Tibial artery (tissue), 4 donors: ENCODE measurements at regions not wholly inside any gene's neighbourhood (a gene's known extent, or its start where the extent isn't known, plus 50 kb on each side); places are given as distances from the start of the nearest gene placed in this dataset.
A peak's percentile ranks its signal among the peaks of the same experiment; 100 is the strongest.

Experiments
- DNase-seq, 2 donors: peaks; one replicate each; pipeline ENCODE4 v3.0.0-alpha.2; 2019
- H3K27ac ChIP-seq, 2 donors: fragments of 200-600 bp; sonication (generic) in 1 of 2; 1 replicate in 1 of 2; 2 replicates in 1 of 2; pipeline ENCODE4 v1.5.1; 2018 to 2019; ENCODE audit warnings: mild to moderate bottlenecking in 1 of 2
- H3K27me3 ChIP-seq, 2 donors: fragments of 200-600 bp; sonication (generic) in 1 of 2; one replicate each; pipeline versions ENCODE4 v1.5.1 to v1.6.0; 2016 to 2019
- H3K36me3 ChIP-seq, 3 donors: fragments of 200-600 bp; sonication (generic) in 2 of 3; one replicate each; pipeline ENCODE4 v1.5.1; 2016 to 2019; ENCODE audit warnings: mild to moderate bottlenecking in 2 of 3
- H3K4me1 ChIP-seq, 4 donors: fragments of 200-600 bp; sonication (generic) in 2 of 4; 1 replicate in 3 of 4; 2 replicates in 1 of 4; pipeline ENCODE4 v1.5.1; 2016 to 2019
- H3K4me3 ChIP-seq, 2 donors: fragments of 200-600 bp; sonication (generic) in 1 of 2; 1 replicate in 1 of 2; 2 replicates in 1 of 2; pipeline ENCODE4 v1.5.1; 2018 to 2019; ENCODE audit warnings: mild to moderate bottlenecking in 2 of 2
- H3K9me3 ChIP-seq, 3 donors: fragments of 200-600 bp; sonication (generic) in 1 of 3; one replicate each; pipeline ENCODE4 v1.5.1; 2016 to 2019
- CTCF ChIP-seq, 2 experiments: fragments of 200-600 bp in 1 of 2; fragments of 450-650 bp in 1 of 2; IDR thresholded peaks; one replicate each; pipeline ENCODE4 v1.5.1; 2017 to 2019; ENCODE audit warnings: antibody characterized with exemption in 2 of 2, mild to moderate bottlenecking in 1 of 2, moderate library complexity in 1 of 2
- intact Hi-C: fragments of 100-400 bp; cut with DNase I; formaldehyde crosslinking; loops from one replicate; pipeline ENCODE4 v1.15.0; 2023; ENCODE audit warnings: low total_unique reads

GRCh38 chr2:236858661-236859060, 227.0 kb upstream of the COPS8 start:
- Histone ChIP-seq H3K36me3 (no peaks in the 10 kb centered on the region), H3K9me3 (no peaks in the 10 kb centered on the region), H3K27me3 (no peaks in the 10 kb centered on the region), H3K4me3 (no peak overlapping the region), H3K27ac (no peak overlapping the region), H3K4me1 (no peaks in the 10 kb centered on the region)
- TF ChIP-seq CTCF (IDR thresholded peaks at IDR 0.05): no peak
- intact Hi-C loops: no loop called here
- peak in 1 of 2 donors; percentile 61 for DNase-seq

- Histone ChIP-seq H3K4me3 (no peak overlapping the region), H3K4me1 (no peaks in the 10 kb centered on the region), H3K27me3 (no peaks in the 10 kb centered on the region), H3K9me3 (no peaks in the 10 kb centered on the region), H3K36me3 (no peaks in the 10 kb centered on the region), H3K27ac (no peak overlapping the region)
- TF ChIP-seq CTCF (IDR thresholded peaks at IDR 0.05): no peak
- intact Hi-C loops: loop anchor here (10.0 kb wide), 1 partner anchor 1785 kb away; no protein-coding TSS in a partner anchor
- DNase-seq: peak in 1 of 2 donors; percentile 37
Observed at GRCh38 chr2:236859908-236860307, 225.8 kb upstream of the COPS8 start.

GRCh38 chr2:236861196-236861875, 224.4 kb upstream of the COPS8 start:
- TF ChIP-seq CTCF (IDR thresholded peaks at IDR 0.05): no peak
- H3K4me3 ChIP-seq: no peak overlapping the region
- no peaks in the 10 kb centered on the region for H3K27me3 ChIP-seq
- peaks cover 0 to 8% (median 0%) of the 10 kb centered on the region in 3 donors for H3K9me3 ChIP-seq
- H3K27ac ChIP-seq: no peak overlapping the region
- no peaks in the 10 kb centered on the region for H3K36me3 ChIP-seq
- DNase-seq: peak in 1 of 2 donors; percentile 27
- H3K4me1 ChIP-seq: no peaks in the 10 kb centered on the region
- intact Hi-C loops: loop anchor here (10.0 kb wide), 1 partner anchor 1787 kb away; no protein-coding TSS in a partner anchor

DNA sequence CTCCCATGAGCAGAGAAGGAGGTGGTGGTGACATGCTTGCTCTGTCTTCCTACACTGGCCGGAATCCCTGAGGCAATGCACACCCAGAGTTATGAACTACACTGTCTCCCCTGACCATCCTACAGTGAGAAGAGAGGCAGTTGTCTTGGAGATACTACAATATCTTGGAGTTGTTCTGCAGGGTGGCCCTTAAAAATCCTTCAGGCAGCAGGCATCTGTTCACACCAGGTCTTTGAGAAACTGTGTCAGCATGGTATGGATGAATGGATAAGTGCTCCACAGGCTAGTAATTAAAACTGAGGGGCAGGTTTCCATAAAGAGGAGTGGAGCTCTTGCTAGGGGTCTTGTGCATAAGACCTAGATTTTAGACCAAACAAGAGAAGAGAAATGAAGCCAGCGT, 223.7 kb upstream of the COPS8 start:
- H3K36me3 ChIP-seq: no peaks in the 10 kb centered on the region
- no peak for TF ChIP-seq CTCF (IDR thresholded peaks at IDR 0.05)
- H3K9me3 ChIP-seq: peaks cover 0 to 8% (median 0%) of the 10 kb centered on the region in 3 donors
- peak in 1 of 2 donors; percentile 16 for DNase-seq
- H3K27ac ChIP-seq: no peak overlapping the region
- H3K27me3 ChIP-seq: no peaks in the 10 kb centered on the region
- intact Hi-C loops: loop anchor here (10.0 kb wide), 1 partner anchor 1787 kb away; no protein-coding TSS in a partner anchor
- no peaks in the 10 kb centered on the region for H3K4me1 ChIP-seq
- no peak overlapping the region for H3K4me3 ChIP-seq

GRCh38 chr2:236862526-236862925, 223.2 kb upstream of the COPS8 start:
- no peaks in the 10 kb centered on the region for H3K36me3 ChIP-seq
- peak in 1 of 2 donors; percentile 51 for DNase-seq
- peaks cover 0 to 8% (median 0%) of the 10 kb centered on the region in 3 donors for H3K9me3 ChIP-seq
- H3K4me1 ChIP-seq: no peaks in the 10 kb centered on the region
- intact Hi-C loops: loop anchor here (10.0 kb wide), 1 partner anchor 1788 kb away; no protein-coding TSS in a partner anchor
- TF ChIP-seq CTCF (IDR thresholded peaks at IDR 0.05): no peak
- no peak overlapping the region for H3K27ac ChIP-seq
- no peaks in the 10 kb centered on the region for H3K27me3 ChIP-seq
- H3K4me3 ChIP-seq: no peak overlapping the region
